GM19452 (cell line): ENCODE measurements at regions not wholly inside any gene's neighbourhood (a gene's known extent, or its start where the extent isn't known, plus 50 kb on each side); places are given as distances from the start of the nearest gene placed in this dataset.

ENCODE experiments used
- ATAC-seq: cut with Tn5 transposase; IDR thresholded peaks from one replicate; pipeline ENCODE4 v1.9.1; 2021; ENCODE audit not compliant: unreplicated experiment

DNA sequence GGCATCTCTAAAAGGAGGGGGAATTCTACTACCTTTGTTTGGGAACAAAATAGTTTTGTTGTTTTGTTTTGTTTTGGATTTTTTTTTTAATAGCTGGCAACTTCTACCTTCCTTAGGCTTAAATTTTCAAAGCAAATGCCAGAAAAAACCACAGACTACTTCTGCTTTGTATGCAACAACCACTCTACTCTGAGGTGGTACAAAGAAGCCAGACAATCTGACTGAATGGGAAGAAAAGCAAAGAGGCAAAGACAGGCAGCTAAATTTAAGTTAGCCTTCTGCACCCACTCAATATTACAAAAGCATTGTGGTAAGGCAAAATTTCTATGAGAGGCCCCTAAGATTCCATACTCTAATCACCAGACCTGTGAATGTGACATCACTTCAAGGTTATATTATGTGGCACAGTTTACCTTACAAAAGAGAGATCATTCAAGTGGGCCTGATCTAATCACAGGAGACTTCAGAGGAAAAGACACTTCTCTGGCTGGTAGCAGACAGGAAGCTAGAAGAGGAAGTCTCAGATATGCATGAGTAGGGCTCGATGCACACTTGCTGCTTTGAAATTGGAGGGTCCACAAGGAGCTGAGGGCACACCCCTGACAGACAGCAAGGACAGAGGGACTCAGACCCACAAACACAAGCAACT lies 566.6 kb downstream of the RPS29 start:
- peak; percentile 72 for ATAC-seq

DNA sequence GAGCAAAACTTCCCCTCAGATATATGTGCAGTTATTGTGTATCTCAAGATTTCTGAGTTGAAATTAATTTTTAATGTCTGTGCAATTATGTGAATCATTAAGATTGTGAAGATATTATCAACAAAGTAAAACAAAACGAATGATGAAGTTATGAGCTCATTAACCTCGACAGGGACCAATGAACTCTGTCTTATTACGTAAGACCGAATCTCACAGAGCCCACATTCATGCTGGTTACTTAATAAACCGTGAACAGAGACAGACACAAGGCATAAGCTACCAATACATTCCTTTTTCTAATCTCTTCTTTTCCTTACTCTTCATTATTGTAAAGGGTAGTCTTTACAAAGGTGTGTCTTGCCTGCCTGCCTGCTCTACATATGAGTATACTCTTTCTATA lies 568.7 kb downstream of the RPS29 start:
- no peak for ATAC-seq

DNA sequence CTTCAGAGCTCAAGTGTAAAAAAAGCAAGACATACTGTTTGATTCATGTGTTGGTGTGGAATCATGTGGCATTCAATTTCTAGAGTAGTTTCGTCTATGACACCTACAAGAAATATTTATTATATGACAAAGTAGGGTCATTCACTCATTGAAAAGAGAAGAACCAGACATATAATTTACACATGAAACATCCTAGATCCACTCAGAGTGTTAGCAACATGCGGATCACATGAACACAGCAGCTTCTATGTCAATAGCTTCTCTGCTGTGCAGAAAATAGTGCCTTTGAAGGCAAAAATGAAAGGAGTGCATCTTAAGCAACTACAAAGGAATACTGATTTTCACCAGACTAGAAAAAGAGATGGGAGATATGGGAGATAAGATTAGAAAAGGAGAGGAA lies 569.8 kb downstream of the RPS29 start:
- no peak for ATAC-seq

DNA sequence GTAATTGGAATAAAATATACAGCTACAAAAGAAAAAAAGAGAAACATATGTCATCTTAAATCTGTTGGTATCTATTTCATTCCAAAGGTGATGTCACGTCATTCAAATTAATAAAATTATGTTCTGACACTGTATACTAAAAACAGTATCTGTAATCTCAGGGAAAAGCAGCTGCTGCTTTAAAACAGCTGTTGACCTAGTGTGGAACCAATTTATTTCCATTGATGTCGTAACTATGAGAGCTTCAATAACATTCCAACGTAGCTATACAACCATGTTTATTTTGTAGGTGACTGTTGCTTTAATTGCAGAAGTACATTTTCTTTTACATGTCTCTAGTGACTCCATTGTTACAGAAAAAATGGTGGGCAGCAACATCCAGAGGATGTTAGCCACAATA lies 571.7 kb downstream of the RPS29 start:
- no peak for ATAC-seq

DNA sequence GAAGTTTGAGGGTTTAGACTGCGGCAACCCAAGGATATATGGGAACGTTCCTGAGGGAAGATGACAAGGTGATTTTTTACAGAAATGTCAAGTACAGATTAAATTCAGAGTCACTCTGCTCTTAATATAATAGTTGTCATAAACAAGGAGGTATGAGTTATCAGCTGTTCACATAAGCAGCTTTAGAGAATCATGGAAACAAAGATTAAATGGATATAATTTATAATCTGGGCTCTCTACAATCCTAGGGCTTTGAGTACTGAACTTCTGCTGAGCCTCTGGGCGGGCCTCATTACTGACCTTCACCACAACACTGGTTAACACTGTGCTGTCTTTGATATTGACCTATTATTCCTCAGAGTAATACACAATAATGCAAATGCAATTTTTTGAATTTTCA lies 577.8 kb downstream of the RPS29 start:
- no peak for ATAC-seq

DNA sequence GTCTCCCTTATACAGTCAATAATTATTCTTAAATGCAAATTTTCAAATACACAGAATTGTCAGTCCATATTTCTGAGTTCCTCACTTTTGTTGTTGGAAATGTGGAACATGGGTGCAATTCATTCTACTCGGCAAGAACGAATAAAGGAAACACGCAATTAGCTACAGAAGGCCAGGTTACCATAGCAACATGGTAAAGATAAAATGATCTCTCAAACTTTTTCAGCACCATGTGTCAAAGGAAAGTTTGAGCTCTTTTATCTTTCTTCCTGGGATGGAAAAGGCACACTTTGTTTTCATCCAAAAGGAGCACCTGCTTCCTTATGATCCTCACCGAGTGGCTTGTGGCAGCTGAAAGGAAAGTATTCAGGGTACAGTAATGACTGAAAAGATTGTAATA lies 595.0 kb downstream of the RPS29 start:
- no peak for ATAC-seq

DNA sequence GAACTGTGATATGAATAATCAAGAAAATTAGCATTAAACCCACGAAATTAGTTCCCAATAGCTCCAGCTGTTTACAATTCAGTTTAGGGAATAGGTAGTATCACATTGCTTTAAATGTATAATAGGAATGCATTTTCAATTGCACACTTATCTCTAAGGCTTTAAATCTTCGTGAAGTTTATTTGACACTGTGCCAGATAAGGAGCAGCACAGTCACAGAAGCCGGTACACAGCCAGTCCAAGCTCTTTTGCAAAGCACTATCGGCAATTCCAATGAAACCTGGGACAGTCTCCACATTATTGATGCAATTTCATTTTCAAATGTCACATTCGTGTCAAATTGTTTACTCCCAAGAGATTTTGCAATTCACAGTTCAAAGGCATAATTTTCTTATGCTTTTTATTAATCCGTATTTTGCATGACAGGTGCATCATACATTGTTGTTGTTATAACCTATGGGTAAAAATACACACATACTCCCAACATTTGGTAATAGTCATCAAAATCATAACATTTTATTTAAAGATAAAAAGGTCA lies 602.8 kb downstream of the RPS29 start:
- no peak for ATAC-seq

DNA sequence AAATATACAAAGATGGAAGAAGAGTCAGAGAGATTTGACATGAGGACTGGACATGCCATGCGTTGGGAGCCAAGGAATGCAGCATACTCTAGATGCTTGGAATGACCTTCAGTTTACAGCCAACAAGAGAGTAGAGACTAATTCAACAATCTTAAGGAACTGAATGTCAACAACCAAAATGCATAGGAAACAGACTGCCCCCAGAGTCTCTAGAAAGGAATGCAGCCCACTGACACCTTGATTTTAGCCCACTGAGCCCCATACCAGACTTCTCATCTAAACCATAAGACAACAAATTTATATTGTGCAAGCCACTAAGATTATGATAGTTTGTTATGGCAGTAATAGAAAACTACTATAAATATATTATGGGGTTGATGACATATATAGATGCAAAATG lies 611.2 kb downstream of the RPS29 start:
- no peak for ATAC-seq

DNA sequence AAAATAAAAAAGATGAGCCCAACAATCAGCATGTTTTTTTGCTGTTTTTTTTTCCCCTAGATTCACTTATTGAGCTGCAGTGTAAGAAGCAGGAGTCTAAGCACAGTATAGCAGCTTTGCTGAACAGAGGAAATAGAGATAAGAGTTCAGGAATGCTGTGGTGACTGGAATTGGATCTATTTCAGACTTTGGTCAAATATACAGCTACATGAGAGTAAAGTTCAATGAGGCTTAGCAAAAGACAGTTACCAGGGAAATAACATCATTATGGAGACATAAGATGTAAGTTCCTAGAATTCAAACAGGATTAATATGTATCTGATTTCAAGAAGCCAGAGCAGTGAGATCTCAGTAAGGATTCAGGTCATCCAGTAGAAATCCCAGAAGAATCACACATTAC lies 613.0 kb downstream of the RPS29 start:
- no peak for ATAC-seq

DNA sequence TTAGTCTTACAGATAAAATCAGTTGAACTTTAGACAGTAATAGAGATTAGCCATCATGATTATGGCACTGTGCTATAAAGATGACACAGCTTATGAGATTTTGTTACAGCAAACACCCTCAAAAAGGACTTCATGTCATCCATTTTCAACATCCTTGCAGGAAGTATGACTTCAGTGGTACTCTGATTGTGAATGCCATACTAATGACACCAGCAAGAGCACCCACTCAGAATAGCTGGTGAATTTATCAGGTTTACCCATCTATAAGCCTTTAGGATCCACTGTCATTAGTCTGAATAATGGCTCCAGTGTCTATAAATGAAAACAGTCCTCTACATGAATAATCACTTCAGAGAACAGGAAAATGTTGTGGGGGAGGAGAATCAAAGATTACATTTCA lies 615.2 kb downstream of the RPS29 start:
- ATAC-seq, result no peak

DNA sequence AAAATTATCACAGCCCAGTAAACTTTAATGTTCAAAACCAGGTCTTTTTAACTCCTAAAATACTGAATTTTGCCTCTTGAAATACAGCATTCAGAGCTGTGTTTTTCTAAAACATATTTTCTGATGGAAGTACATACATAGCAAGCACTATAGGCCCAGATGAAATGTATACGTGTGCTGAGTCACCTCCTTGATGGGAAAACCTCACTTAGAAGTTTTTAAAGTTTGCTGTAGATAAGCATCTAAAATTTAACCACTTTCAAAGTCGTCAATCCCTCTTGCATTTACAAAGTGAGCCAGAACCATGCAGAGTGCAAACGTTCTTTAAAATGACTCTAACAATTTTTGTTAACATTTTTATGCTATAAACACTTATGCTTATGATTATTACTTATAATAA lies 618.8 kb downstream of the RPS29 start:
- no peak for ATAC-seq

DNA sequence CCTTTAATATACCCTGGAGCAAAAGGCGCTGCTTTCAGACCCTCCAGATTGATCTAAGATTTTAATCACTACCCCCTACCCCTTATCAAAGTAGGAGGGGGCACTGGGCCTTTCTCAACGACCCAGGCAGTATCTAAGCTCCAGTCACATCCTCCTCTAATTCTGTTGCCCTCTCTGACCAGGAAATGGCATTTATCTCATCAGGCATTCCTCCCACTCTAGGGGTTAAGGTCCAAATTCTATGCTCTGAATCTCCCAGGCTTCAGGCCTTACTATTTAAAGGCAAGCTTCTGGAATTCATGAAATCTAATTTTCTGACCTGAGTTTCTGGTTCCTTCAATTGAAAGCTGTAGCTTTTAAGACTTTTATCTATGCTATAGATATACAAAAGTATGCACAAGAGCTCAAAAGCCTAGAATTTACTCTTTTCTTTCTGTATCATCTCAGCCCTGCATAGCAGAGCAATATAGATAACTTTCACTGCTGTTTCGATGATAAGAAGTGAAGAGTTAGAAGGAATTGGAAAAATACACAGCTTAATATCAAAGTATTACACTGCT lies 622.9 kb downstream of the RPS29 start:
- ATAC-seq, result no peak

DNA sequence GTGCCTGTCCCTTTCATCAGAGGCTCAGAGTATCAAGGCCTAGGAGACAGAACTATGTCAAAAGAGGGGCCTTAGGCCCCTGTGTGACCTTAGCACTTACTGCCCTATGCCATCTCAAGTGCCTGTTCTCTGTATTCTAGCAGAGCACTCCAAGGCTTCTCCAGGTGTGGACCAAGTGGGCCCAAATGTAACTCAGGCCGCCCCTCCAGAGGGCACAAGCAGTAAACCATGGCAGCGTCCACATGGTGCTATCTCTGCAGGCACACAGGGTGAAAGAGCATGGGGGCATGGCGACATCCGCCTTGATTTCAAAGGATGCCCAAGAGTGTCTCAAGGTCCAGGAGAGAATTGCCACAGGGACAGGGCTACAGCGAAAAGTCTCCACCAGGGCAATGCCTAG lies 628.7 kb downstream of the RPS29 start:
- no peak for ATAC-seq

DNA sequence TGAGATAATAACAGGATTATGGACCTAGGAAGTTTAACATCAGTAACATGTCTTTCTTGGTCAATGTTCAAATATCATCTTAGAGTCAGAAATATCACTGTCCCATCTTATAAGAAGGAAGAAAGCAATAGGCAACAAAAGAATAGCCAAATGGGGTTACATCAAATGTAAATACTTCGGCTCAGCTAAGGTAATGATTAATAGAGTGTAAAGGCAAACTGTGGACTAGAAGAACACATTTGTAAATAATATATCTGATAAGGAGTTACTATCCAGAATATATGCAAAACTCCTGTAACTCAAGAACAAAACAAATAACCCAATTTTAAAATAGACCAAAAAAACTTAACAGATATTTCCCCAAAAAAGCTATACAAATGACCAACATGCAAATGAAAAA lies 630.3 kb downstream of the RPS29 start:
- ATAC-seq, result no peak

DNA sequence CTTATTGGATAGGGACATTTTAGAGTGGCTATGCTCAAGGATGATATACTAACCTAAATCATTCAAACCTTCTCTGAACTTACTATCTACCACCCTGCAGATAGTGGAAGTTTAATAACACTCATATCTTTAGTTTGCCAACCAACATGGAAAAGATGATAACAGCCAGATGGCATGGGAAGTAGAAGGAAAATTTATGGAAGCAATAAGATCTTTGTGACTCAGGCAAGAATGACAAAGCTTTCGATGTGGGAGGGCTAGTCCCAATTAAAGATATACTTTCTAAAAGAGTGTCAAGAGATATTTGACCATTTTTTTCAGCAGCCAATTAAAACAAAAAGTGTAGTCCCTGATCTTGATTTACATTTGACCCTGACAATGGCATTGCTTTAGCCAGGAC lies 631.7 kb downstream of the RPS29 start:
- no peak for ATAC-seq

DNA sequence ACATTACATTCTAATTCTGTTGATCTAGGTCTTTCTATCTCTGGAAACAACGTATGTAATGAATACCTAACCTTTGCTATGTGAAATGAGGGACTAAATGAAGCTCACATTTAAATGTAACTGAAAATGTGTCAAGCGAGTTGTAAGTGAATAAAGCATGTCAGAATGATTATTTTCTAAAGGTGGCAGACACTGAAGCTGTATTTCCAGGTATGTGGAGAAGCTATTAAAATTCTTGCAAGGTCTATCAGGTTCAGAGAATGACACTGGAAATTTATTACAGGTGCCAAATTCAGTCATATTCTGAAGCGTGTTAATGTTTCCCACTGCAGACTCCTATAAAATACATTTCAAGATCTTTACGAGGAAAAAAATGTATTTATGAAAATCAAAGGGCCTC lies 641.4 kb downstream of the RPS29 start:
- no peak for ATAC-seq

DNA sequence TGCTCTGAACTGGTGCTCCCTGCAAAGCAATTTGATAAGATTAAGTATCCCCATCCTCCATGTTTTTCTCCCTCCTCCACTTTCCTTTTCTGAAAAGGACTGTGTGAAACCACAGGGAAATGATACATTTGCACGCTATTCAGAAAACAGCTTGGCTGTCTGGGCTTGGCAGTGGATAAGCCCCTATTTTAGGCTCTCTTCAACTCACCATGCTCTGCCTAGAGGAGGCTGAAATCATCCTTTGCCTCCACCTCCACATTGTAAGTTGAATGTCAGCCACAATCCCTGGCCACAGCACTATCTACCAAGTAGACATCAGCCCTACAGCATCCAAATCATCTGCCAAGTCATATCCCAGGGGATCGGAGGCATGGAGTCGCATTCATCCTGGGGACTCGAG lies 642.3 kb downstream of the RPS29 start:
- no peak for ATAC-seq

DNA sequence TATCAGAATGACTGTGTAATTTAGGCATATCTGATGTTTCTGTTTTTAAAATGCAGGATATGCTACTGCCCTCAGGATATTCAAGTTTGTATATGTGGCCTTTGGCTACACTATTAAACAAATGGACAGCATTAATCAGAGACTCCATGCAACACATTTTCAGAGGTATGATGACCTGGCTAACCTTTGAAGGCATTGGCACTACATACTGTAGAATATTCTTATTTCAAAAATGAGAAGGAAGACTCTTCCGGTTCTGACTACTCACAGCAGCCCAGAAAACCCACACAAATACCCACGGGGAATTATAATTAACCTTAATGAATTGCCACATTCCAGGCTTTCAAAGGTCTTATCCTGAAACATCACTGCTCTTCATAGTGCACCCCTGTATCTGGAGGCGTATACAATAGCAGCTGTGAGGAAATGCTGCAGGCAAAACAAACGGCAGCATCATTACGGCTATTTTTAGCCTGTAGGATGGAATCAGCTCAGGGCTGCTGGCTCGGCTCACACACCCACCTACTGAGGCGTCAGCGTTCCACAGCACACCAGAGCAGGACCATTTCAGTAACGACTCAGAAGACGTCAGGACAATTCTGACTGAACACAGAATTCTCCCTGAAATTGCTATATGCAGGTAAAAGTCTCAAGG lies 648.5 kb downstream of the RPS29 start:
- ATAC-seq, result no peak

DNA sequence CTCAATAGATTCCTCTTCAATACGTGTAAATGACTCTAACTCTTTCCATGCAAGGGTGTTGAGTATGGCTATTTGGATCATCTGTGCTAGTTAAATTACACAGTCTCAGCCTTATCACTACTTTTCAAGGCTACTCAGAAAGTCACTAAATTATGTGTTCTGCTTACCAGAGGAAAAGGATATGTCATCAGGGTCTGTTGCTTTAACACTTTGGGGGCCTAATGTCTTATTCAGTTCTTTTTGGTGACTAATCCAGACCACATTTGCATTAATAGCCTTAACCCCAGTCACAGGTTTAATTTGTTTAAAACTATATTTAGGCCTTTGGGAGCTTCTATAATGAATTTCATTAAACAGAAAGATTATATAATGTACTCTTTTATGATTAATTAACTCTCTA lies 649.3 kb downstream of the RPS29 start:
- no peak for ATAC-seq

DNA sequence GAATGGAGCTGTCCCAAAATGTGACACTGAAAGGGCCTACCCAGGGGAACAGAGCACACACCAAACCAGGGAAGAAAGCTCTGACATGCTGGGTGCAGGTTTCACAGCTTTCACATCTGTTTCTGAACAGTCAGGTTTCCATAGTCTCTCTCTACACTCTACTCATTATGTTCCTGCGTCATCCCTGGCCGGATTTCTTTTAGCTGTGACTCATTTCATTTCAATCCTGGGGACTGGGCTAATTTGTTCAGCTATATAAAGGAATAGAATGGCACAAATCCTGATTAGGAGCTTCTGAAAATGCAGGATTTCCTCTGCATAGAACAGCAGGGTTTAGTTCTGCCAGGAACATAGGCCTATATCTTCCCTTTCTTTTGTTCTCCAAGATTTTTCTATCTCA lies 649.8 kb downstream of the RPS29 start:
- no peak for ATAC-seq

DNA sequence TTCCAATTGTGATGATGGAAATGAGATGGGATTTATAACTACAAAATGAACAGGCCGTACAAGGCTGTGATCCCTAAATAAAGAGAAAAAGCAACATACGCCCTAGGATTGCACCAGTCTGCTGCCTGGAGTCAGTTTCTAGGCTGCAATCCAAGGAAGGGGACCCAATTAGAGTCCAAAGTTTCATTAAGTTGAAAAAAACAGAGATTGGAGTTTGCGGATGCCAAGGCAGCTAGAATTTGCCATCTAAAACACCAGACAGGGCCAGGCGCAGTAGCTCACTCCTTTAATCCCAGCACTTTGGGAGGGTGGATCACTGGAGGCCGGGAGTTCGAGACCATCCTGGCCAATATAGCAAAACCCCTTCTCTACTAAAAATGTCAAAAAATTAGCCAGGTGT lies 661.0 kb downstream of the RPS29 start:
- no peak for ATAC-seq

DNA sequence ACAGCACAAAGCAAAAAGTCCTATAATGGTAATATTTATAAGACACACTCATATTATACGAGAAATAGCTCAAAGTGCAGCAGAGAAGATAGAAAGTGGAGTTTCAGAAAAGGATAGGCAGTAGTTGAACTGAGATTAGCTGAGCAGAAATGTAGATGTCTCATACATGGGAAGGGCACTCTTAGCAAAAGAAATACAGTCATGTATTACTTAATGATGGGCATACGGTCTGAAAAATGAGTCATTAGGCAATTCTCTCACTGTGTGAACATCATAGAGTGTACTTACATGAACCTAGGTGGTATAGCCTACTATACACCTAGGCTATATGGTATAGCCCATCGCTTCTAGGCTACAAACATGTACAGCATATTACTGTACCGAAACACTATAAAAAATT lies 671.3 kb downstream of the RPS29 start:
- no peak for ATAC-seq

DNA sequence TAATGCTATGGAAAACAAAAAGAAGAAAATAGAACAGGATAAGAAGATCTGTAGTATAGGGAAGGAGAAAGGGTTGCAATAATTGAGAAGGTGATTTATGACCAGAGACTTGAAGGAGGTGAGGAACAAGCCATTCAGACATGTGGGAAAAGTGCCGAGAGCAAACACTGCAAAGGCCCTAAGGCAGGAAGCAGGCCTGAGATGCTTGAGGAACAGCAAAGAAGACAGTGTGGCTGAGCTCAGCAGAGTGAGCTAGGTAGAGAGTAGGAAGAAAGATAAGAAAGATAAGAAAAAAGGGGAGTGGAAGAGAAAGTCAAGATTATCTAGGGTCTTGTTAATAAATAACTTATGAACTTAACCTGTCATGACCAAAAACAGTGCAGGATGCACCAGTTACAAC lies 671.8 kb downstream of the RPS29 start:
- ATAC-seq, result no peak
